ENCODE measurements at regions not wholly inside any gene's neighbourhood (a gene's known extent, or its start where the extent isn't known, plus 50 kb on each side); places are given as distances from the start of the nearest gene placed in this dataset.
A peak's percentile ranks its signal among the peaks of the same experiment; 100 is the strongest.

DNA sequence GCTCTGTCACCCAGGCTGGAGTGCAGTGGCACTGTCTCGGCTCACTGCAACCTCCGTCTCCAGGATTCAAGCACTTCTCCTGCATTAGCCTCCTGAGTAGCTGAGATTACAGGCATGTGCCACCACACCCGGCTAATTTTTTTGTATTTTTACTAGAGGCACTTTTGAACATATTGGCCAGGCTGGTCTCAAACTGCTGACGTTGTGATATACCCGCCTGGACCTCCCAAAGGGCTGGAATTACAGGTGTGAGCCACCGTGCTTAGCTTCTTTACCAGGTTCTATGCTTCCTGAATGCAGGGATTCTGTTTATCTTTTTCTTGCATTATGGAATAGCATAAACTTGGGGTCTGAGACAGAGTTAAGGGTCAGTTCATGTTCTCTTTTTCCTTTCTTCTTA is 317.9 kb upstream of the RBFOX1 start:
- DNase-seq (ENCODE audit: low read depth, low spot score) = no peak

DNA sequence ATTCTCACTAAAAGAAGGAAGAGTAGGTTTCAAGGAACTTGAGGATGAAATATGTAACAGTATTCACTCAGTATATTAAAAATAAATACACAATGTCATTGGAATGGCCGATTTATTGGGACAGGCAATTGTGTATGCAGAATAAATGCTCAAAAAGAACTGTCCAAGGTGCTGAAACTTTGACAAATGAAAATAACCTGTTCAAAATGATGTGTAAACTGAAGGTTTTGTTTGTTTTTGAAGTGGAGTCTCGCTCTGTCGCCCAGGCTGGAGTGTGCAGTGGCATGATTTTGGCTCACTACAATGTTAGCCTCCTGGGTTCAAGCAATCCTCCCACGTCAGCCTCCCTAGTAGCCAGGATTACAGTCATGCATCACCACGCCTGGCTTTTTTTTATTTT is 318.7 kb upstream of the RBFOX1 start:
- peak; percentile 15 for DNase-seq (ENCODE audit: low read depth, low spot score)

DNA sequence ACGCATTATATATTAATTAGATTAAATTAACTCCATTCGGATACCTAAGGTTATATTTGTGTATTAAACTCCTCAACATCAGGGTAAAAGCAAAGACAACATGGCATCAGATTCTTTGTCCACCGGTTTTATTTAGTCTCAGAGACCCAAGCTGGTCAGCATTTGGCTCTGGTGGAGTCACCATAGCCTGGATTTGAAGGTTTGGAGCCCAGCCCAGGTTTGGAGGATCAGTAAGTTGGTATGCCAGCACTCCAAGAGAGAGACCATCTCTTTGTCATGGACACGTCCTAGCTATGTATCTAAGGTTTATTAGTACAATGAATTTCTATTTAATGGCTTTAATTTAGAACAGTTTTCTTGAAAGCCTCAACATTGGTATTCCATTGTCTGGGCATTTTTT is 328.4 kb upstream of the RBFOX1 start:
- no peak for DNase-seq (ENCODE audit: low read depth, low spot score)

DNA sequence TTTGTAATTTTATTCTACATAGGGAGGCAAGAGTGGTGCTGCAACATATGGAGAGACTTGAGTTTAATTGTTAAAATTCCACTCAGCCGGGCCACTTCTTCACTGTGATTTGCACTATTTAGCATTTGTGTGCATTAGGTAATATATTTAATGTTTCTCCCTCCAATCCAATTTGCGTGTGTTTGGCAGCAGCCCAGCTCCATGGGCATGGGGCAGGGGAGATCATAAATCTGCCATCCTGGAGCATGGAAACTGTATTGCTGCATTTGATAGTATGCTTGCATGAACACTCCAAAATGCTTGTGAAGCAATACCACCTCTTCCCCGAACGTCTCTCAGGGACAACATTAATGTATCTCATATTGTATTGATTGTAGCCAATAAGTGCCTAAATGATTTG is 339.1 kb upstream of the RBFOX1 start:
- DNase-seq (ENCODE audit: low read depth, low spot score) = no peak

DNA sequence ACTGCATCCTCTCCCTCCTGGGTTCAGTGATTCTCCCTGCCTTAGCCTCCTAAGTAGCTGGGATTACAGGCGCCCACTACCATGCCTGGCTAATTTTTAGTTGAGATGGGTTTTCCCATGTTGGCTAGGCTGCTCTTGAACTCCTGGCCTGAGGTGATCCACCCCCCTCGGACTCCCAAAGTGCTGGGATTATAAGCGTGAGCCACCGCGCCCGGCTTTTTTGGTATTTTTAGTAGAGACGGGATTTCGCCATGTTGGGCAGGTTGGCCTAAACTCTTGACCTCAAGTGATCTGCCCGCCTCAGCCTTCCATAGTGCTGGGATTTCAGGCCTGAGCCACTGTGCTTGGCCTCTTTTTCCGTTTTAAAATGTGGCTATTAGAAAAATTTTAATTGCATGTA is 343.8 kb upstream of the RBFOX1 start:
- DNase-seq (ENCODE audit: low read depth, low spot score) = no peak

DNA sequence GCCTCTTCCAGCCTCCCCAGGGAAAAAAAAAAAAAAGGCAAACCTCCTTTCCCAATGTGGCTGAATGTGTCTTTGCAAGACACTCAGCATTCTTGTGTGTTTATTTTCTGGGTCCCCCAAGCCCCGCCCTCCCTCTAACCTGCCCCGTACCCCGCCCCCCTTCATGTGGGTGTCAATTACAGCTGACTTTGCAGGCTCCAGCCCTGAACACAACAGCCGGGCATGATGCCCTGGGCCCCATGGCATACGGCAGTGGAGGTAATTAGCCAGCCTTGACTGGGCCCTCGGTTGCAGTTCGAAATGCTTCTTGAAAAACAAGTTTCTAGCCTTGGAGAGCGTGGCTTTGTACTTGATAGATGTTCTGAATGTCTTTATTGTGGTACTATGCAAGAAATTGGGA is 354.7 kb upstream of the RBFOX1 start:
- DNase-seq (ENCODE audit: low read depth, low spot score) = no peak

DNA sequence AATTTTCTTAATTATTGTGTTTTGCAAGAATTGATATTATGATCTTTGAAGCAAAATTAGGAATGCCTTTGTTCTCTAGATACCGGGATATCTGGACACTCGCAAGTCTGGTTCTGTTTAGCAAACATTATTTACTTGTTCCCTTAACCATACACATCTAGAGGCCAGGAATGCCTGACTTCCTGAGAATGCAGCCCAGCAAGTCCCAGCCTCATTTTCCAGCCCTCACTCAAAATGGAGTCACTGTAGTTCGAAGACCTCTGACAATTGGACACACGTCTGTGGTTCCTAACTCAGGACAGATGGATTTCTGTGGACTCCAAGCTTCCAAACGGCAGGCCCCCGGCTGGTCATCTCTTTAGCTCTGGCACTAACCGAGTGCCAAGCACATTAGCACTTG is 355.4 kb upstream of the RBFOX1 start:
- no peak for DNase-seq (ENCODE audit: low read depth, low spot score)

DNA sequence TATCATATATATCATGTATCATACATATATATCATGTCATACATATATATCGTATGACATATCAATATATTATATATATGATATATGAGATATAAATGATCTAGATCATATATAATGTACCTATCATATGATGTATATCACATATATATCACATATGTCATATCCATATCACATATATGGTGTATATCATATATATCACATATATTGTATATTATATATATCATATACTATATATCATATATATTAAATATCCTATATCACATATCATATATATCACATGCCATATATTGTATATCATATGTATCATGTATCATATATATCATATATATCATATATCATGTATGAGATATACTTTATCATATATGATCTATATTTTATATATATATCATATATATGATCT is 355.9 kb upstream of the RBFOX1 start:
- no peak for DNase-seq (ENCODE audit: low read depth, low spot score)

DNA sequence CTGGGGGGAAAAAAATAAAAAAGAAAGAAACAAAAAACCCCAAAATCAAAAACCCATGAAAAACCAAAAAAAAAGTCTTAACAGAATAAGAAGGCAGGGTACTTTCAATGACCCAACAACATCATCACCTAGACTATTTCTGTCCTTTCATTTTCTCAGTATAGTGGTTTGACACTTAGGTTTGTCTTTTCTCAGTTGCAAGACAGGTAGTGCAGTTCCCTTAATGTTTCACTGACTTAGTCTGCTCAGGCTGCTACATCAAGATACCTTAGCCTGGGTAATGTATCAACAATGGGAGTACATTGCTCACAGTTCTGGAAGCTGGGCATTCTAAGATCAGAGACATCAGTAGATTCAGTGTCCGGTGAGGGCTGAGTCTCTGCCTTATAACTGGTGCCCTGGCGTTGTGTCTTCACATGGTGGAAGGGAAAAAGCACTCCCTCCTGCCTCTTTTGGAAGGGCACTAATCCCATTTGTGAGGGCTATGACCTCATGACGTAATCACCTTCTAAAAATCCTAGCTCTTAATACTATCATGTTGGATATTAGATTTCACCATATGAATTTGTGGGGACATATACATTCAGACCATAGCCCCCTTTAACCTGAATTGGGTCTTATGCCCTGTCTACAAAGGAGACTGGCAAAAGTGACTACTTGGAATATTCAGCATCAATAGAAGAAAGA is 362.3 kb upstream of the RBFOX1 start:
- no peak for DNase-seq (ENCODE audit: low read depth, low spot score)

DNA sequence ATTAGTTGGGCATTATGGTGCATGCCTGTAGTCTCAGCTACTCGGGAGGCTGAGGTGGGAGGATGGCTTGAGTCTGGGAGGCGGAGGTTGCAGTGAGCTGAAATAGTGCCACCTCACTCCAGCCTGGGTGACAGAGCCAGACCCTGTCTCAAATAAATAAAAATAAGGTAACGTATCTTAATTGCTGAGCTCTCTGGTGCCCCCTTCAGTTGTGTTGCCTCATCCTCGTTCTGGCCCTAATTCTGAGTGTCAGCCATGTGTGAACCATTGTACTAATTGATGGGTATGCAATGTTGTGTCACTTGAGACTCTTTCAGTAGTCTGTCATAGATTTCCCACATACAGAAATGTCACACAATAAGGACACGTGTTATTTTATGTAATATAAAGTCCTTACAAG is 363.1 kb upstream of the RBFOX1 start:
- DNase-seq (ENCODE audit: low read depth, low spot score) = no peak

DNA sequence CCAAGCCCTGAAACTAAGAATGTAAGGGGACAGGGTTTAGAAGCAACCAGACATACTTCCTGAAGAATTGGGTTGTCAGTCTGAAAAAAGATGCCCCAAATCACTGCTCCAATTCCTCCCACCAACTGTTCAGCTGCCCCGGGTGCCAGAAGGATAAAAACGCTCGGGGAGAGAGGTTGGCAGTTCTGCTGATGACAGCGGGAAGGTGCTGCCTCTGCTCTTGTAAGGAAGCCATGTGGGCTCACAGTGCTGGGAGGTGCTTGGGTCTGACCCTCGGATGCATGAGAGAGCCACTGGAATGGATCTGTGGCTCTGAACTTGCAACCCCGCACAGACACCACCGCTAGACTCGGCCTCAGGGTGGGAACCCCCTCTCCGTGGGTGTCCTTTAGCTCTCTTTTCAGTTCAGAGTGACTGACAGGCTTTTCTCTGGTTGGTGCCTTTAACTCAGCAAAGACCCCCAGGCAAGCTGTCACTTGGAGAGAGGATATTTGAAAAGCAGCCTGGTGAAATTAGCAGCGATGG is 364.8 kb upstream of the RBFOX1 start:
- no peak for DNase-seq (ENCODE audit: low read depth, low spot score)

DNA sequence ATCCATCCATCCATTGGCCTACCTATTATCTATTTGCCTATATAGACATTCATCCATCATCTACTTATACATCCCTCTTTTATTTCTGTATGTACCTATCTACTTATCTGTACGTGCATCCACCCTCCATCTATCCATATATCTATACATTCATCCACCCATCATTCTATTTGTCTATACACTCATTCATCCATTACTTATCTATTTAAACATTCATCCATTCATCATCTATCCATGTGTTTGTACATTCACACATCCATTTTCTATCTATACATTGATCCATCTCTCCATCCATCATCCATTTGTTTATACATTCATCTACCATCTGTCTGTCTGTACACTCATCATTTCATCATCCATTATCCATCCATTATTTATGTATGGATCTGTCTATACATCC is 365.7 kb upstream of the RBFOX1 start:
- DNase-seq (ENCODE audit: low read depth, low spot score) = no peak

DNA sequence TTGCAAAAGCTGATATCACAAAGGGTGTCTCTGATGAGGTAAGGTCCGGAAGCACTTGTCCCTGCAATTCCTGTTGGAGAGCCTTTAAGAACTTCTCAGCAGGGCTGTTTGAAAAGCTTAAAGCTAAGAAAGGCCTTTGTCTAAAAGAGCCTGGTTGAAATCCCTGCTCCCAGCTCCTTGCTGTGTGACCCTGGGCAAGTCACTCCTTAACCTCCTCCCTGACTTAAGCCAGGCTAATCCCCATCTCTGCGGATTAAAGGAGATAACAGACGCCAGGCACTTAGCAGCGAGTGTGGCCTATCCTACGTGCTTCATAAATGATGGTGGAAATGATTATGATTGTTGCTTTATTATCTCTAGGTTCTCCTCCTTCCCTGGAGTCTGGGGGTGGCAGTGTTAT is 368.0 kb upstream of the RBFOX1 start:
- DNase-seq (ENCODE audit: low read depth, low spot score) = no peak

DNA sequence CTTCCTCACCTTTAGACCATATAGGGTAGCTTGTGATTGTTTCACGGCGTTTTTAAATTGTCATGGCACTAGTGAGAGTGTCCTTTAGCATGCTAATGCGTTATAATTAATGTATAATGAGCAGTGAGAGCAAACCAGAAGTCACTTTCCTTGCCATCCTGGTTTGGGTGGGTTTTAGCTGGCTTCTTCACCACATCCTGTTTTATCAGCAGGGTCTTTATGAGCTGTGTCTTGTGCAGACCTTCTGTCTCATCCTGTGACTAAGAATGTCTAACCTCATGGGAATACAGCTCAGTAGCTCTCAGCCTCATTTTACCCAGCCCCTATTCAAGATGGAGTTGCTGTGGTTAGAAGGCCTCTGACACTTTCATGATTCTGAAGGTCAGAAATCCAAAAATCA is 370.9 kb upstream of the RBFOX1 start:
- DNase-seq (ENCODE audit: low read depth, low spot score) = no peak

DNA sequence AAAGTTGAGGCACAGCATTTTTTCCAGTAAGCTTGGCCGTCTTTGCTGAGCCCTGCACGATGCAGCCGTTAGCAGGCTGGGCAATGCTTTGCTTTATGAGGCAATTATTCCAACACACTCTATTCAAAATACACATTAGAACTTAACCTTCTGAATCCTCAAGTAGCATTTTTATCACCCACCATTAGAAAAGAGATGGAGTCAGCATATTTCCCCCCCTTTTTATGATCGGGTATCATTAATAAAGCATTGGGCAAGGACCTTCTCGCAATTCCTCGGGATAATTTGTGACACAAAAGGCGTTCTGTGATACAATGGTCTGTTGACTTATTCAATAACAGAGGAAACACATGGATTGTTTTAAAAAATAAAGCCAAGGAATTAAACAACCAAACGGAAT is 374.5 kb upstream of the RBFOX1 start:
- DNase-seq (ENCODE audit: low read depth, low spot score) = no peak

DNA sequence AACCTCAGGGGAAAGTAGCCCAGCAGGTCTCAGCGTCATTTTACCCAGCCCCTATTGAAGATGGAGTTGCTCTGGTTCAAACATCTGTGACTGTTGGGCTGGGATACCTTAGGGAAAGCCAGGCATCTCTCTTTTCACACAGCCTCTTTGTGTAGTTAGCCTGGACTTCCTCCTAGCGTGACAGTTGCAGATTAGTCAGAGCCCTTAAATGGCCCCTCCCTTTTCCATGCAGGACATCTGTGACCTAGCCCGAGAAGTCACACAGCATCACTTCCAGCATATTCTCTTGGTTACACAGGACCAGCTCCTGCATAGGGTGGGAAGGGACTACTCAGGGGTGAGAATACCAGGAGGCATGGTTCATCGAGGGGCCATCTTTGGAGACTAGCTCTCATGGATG is 375.0 kb upstream of the RBFOX1 start:
- DNase-seq (ENCODE audit: low read depth, low spot score) = no peak

DNA sequence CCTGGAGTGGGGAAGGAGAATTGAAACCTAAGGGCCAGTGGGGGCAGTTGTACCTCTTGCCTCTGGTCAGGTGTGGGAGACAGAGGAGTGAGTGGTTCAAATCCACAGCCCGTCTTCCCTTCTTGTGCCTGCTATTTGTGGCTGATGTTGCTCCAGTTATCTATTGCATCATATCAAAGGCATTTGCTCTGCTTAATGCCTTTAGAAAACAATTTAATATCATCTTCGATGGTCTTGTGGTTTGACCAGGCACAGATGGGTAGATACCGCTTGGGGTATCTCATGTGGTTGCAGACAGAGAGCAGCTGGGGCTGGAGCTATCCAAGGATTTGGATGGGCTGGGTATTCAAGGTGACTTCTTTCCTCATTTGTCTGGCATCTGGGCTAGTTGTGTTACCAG is 376.1 kb upstream of the RBFOX1 start:
- no peak for DNase-seq (ENCODE audit: low read depth, low spot score)

DNA sequence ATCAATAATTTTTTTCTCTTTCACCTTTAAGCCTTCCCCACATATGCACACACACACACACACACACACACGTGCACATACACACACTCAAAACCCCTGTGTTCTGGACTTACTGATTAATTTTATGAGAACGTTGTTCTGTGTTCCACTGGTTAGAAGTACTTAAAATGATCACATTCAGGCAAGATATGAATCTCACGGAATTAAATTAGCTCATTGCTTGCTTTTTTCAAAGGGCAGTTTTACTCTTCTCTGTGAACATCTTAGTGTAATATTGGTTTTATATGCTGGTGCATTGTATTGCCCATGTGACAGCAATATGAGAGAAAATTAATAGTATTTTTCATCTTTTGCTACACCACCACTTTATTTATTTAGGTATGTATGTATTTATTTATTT is 377.3 kb upstream of the RBFOX1 start:
- no peak for DNase-seq (ENCODE audit: low read depth, low spot score)

DNA sequence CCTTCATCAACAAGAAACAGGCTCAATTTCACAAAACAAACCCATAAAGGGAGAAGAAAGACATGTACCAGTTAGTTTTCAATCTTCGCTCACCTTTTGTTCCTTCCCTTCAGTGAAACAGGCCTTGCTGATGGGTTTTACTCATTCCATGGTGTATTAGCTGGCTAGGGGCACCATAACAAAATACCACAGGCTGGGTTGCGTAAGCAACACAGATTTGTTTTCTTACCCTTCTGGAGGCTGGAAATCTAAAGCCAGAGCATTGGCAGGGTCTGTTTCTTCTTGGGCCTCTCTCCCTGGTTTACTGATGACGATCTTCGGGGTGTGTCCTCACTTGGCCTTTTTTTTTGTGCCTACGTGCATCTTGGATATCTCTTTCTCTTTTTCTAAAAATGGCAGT is 383.4 kb upstream of the RBFOX1 start:
- DNase-seq (ENCODE audit: low read depth, low spot score) = no peak

DNA sequence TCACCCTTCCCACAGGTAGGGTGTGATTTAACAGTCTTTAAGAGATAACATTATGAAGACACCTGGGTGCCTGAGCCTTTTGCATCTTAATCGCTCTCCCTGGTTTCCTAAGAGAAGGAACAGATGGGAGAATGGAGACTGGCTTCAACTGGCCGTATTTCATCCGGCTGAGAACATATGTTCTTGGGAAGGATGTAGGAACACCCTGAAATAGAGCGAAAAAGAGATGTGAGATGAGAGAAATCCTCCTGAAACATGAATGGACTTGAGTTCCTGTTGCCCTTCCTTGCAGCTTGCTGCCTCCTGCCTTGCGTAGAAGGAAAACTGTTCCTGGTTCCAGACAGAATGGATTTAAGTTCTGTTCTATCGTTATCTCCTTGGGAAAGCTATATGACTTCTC is 385.4 kb upstream of the RBFOX1 start:
- no peak for DNase-seq (ENCODE audit: low read depth, low spot score)

DNA sequence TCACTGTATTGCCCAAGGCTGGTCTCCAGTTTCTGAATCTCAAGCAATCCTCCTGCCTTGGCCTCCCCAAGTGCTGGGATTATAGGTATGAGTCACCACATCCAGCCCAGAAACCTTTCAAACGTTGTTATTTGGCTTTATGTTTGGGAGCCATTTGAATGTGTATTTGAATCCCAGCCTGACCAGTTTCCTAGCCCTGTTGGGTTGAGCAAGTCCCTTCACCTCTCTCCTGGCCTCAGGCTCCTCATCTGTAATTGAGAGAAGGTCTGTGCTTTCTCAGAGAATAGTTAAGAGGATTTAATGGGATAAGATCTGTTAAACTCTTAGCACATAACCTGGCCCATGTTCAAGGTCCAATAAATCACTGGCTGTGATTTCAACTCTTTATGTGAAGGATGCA is 385.8 kb upstream of the RBFOX1 start:
- DNase-seq (ENCODE audit: low read depth, low spot score) = no peak

DNA sequence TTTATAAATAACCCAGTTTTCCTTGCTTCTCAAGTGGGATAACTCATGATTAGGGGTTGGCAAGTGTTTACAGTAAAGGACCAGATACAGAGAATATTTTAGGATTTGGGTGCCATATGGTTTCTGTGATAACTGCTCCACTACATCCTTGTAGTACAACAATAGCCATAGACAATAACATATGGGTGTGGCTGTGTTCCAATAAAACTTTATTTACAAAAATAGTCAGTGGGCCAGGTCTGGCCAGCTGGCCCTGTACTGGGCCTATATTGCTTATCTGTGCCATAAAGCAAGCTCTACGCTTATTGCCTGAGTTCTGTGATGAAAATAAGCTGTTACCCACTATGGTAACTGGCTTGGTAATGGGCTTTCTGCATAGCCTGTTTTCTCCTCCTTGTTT is 386.5 kb upstream of the RBFOX1 start:
- no peak for DNase-seq (ENCODE audit: low read depth, low spot score)

DNA sequence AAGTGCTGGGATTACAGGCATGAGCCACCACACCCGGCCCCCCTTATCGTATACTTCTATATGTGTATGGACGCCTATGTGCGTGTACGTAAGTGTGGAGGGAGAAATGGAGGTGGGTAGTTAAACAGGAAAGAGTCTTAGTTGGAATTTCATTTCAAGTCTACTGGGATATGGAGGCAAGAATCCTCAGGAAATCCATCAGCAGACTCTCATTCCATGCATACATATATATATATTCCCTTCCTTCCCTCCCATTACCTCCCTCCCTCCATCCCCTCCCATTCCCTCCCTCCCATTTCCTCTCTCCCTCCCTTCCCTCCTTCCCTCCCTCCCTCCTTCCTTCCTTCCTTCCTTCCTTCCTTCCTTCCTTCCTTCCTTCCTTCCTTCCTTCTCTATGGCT is 391.7 kb upstream of the RBFOX1 start:
- DNase-seq (ENCODE audit: low read depth, low spot score) = no peak

DNA sequence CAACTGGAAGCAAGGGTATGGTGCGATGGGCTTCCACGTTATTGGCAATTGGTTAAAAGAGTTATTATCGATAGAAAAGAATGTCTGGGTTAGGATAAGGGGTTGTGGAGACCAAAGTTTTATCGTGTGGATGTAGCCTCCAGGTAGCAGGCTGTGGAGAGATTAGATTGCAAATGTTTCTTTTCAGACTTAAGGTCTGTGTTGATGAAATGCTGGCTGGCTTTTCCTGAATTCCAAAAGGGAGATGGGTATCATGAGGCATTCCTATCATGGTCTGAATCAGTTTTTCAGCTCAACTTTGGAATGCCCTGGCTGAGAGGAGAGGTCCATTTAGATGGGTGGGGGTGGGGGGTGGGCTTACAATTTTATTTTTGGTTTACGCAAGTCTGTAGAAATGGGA is 395.0 kb upstream of the RBFOX1 start:
- no peak for DNase-seq (ENCODE audit: low read depth, low spot score)
